Panc1 (cell line): ENCODE measurements at regions not wholly inside any gene's neighbourhood (a gene's known extent, or its start where the extent isn't known, plus 50 kb on each side); places are given as distances from the start of the nearest gene placed in this dataset.
A peak's percentile ranks its signal among the peaks of the same experiment; 100 is the strongest.

Source experiments
- ATAC-seq: fragments of 200-7000 bp; cut with Tn5 transposase; 2 replicates; pipeline ENCODE4 v1.9.1; 2020; ENCODE audit warnings: mild to moderate bottlenecking, moderate library complexity
- BruUV-seq: library from RNA; stranded (reverse); fragments of 400-500 nt; replicated peaks from 2 replicates; lab custom pipeline; 2021; lab: Mats Ljungman, UMichigan
- CTCF ChIA-PET: fragments of 300-600 bp; sonication (Branson Sonifier 250); formaldehyde crosslinking; loops from one replicate; lab custom pipeline; 2022; ENCODE audit warnings: antibody characterized with exemption; lab: Charles Lee
- POLR2A ChIA-PET: fragments of 300-600 bp; sonication (Branson Sonifier 250); formaldehyde crosslinking; loops from one replicate; lab custom pipeline; 2022; ENCODE audit warnings: antibody characterized with exemption; lab: Charles Lee
- DNase-seq: peaks from one replicate; pipeline ENCODE4 v3.0.0-alpha.2; 2010; ENCODE audit warnings: low read depth, low spot score
- H3K27ac ChIP-seq: 2 replicates; pipeline ENCODE4 v1.5.1; 2011; ENCODE audit warnings: mild to moderate bottlenecking, low read length, inconsistent platforms
- H3K27me3 ChIP-seq: fragments of 200-500 bp; sonication (Bioruptor generic); 2 replicates; pipeline ENCODE4 v1.6.0; 2014; ENCODE audit warnings: low read length, inconsistent platforms; ENCODE audit not compliant: control insufficient read depth, insufficient read depth
- H3K36me3 ChIP-seq: fragments of 200-500 bp; sonication (Bioruptor generic); 2 replicates; pipeline ENCODE4 v1.5.1; 2014; ENCODE audit warnings: inconsistent platforms, mild to moderate bottlenecking, low read length, moderate library complexity; ENCODE audit not compliant: control insufficient read depth, insufficient read depth
- H3K4me1 ChIP-seq: 2 replicates; pipeline ENCODE4 v1.5.1; 2011; ENCODE audit warnings: inconsistent platforms, mild to moderate bottlenecking, low read length, moderate library complexity; ENCODE audit not compliant: control insufficient read depth, insufficient read depth
- H3K4me3 ChIP-seq, 2 experiments: 2 replicates each; pipeline ENCODE4 v1.5.1; 2011 to 2012; ENCODE audit warnings: low read depth in 2 of 2, low read length in 2 of 2, mild to moderate bottlenecking in 2 of 2, inconsistent platforms in 1 of 2, moderate library complexity in 1 of 2
- H3K9me3 ChIP-seq: fragments of 200-500 bp; sonication (Bioruptor generic); 2 replicates; pipeline ENCODE4 v1.5.1; 2014; ENCODE audit warnings: low read depth, mild to moderate bottlenecking, inconsistent platforms, low read length, moderate library complexity; ENCODE audit not compliant: control insufficient read depth, insufficient read depth
- CTCF ChIP-seq: fragments of 450-650 bp; IDR thresholded peaks from 2 replicates; pipeline ENCODE4 v1.5.1; 2017; ENCODE audit warnings: mild to moderate bottlenecking
- POLR2AphosphoS5 ChIP-seq: IDR thresholded peaks from 2 replicates; pipeline ENCODE4 v1.6.1; 2012; ENCODE audit warnings: mild to moderate bottlenecking, low read depth, low read length, moderate library complexity
- REST ChIP-seq, 2 experiments: IDR thresholded peaks; 2 replicates each; pipeline ENCODE4 v1.6.1; 2011 to 2012; ENCODE audit warnings: low read depth in 2 of 2, control low read depth in 1 of 2, low read length in 1 of 2, mild to moderate bottlenecking in 1 of 2, moderate library complexity in 1 of 2; ENCODE audit not compliant: insufficient read depth in 1 of 2
- SIN3A ChIP-seq: IDR thresholded peaks from 2 replicates; pipeline ENCODE4 v1.6.1; 2012; ENCODE audit warnings: low read depth, mild to moderate bottlenecking, low read length, moderate library complexity, borderline replicate concordance; ENCODE audit not compliant: insufficient read depth
- TCF7L2 ChIP-seq: IDR thresholded peaks from 2 replicates; pipeline ENCODE4 v1.6.1; 2011; ENCODE audit warnings: mild to moderate bottlenecking, low read depth, low read length, inconsistent platforms
- in situ Hi-C: cut with HindIII; loops from 2 replicates; pipeline ENCODE4 v1.10.0; 2016; ENCODE audit warnings: low sequenced_read_pairs, low pct_unique_long_range_greater_than_20kb
- intact Hi-C: fragments of 100-400 bp; cut with micrococcal nuclease; formaldehyde crosslinking; loops from one replicate; pipeline ENCODE4 v1.10.0; 2022; ENCODE audit not compliant: unreplicated experiment

- Histone ChIP-seq H3K9me3 (no peaks in the 10 kb centered on the region), H3K36me3 (no peaks in the 10 kb centered on the region), H3K4me3 (no peak overlapping the region), H3K27ac (no peak overlapping the region), H3K27me3 (peaks cover 3% of the 10 kb centered on the region), H3K4me1 (no peaks in the 10 kb centered on the region)
- in situ Hi-C loops (no loop called here), intact Hi-C loops (loop anchor here (1.0 kb wide), 1 partner anchor 19 kb away; no protein-coding TSS in a partner anchor)
- TF ChIP-seq CTCF (peak; percentile 94), REST (IDR thresholded peaks at IDR 0.05; ENCODE audit: insufficient read depth in 1 of 2, low read depth in 2 of 2, low read length in 1 of 2) (no peak)
- ATAC-seq, result 0 out of 2 replicates have a peak, but pooled peaks have one; percentile 48
- BruUV-seq, result no TSS peak
- ChIA-PET CTCF (interaction anchor here (0.6 to 1.2 kb wide), 5 partner anchors 11 to 834 kb away, joined by 3 to 5 read pairs (median 3); no protein-coding TSS in a partner anchor), POLR2A (no interaction called here)
- DNase-seq, result peak; percentile 45
These were observed 73.3 kb downstream of the OTOR start for GRCh38 chr20:16821211-16822089.

- no peaks in the 10 kb centered on the region for H3K27me3 ChIP-seq
- ATAC-seq, result no peak
- intact Hi-C loops (no loop called here), in situ Hi-C loops (no loop called here)
- H3K4me1 ChIP-seq, result no peaks in the 10 kb centered on the region
- no TSS peak for BruUV-seq
- no peaks in the 10 kb centered on the region for H3K36me3 ChIP-seq
- H3K4me3 ChIP-seq, result no peak overlapping the region
- CTCF ChIA-PET, result interaction anchor here (0.6 kb wide), 1 partner anchor 16 kb away, joined by 6 read pairs; no protein-coding TSS in a partner anchor
- TF ChIP-seq SIN3A (no peak), TCF7L2 (no peak)
- H3K9me3 ChIP-seq, result no peaks in the 10 kb centered on the region
- H3K27ac ChIP-seq, result no peak overlapping the region
- no peak for DNase-seq
- POLR2A ChIA-PET, result no interaction called here
These were observed 76.5 kb downstream of the OTOR start for GRCh38 chr20:16824664-16825063.

GRCh38 chr20:16828666-16829305 is 80.6 kb downstream of the OTOR start:
- intact Hi-C loops, result no loop called here
- no peak for DNase-seq

More at GRCh38 chr20:16828666-16829305, 80.6 kb downstream of the OTOR start:
- BruUV-seq, result no TSS peak
- TF ChIP-seq REST (IDR thresholded peaks at IDR 0.05; ENCODE audit: insufficient read depth in 1 of 2, low read depth in 2 of 2, low read length in 1 of 2) (no peak), SIN3A (no peak), TCF7L2 (no peak), CTCF (no peak), POLR2AphosphoS5 (no peak)
- Histone ChIP-seq H3K27me3 (no peaks in the 10 kb centered on the region), H3K27ac (no peak overlapping the region), H3K36me3 (no peaks in the 10 kb centered on the region), H3K4me3 (no peak overlapping the region), H3K4me1 (no peaks in the 10 kb centered on the region), H3K9me3 (no peaks in the 10 kb centered on the region)
- in situ Hi-C loops, result no loop called here
- CTCF ChIA-PET, result no interaction called here
- POLR2A ChIA-PET, result no interaction called here
- no peak for ATAC-seq
